OCI-LY1 (cell line): ENCODE measurements at regions not wholly inside any gene's neighbourhood (a gene's known extent, or its start where the extent isn't known, plus 50 kb on each side); places are given as distances from the start of the nearest gene placed in this dataset.

Experiments
- H2AFZ ChIP-seq: fragments of 200-600 bp; sonication (generic), shearing (Covaris generic); 2 replicates; pipeline ENCODE4 v1.6.0; 2014; ENCODE audit warnings: antibody characterized with exemption, mild to moderate bottlenecking, low read length
- H3F3A ChIP-seq: fragments of 200-600 bp; sonication (generic), shearing (Covaris generic); 2 replicates; pipeline ENCODE4 v1.6.0; 2014; ENCODE audit warnings: mild to moderate bottlenecking, antibody characterized with exemption, low read length, moderate library complexity; ENCODE audit not compliant: insufficient read depth
- H3K27ac ChIP-seq: fragments of 200-600 bp; sonication (generic); 2 replicates; pipeline ENCODE4 v1.5.1; 2014; ENCODE audit warnings: low read length, mixed run types, mild to moderate bottlenecking, low read depth; ENCODE audit not compliant: poor library complexity, severe bottlenecking
- H3K27me3 ChIP-seq: fragments of 200-600 bp; sonication (generic); 2 replicates; pipeline ENCODE4 v1.6.0; 2014; ENCODE audit warnings: antibody characterized with exemption, mild to moderate bottlenecking, low read length, moderate library complexity; ENCODE audit not compliant: insufficient read depth
- H3K36me3 ChIP-seq: fragments of 200-600 bp; sonication (generic); 2 replicates; pipeline ENCODE4 v1.6.1; 2014; ENCODE audit warnings: mild to moderate bottlenecking, antibody characterized with exemption, low read length, moderate library complexity, mixed read lengths; ENCODE audit not compliant: insufficient read depth
- H3K4me1 ChIP-seq: fragments of 200-600 bp; sonication (generic); 2 replicates; pipeline ENCODE4 v1.5.1; 2014; ENCODE audit warnings: mild to moderate bottlenecking, low read length, moderate library complexity; ENCODE audit not compliant: insufficient read depth, severe bottlenecking
- H3K4me2 ChIP-seq: fragments of 200-600 bp; sonication (generic), shearing (Covaris generic); 2 replicates; pipeline ENCODE4 v1.6.1; 2014; ENCODE audit warnings: low read length
- H3K4me3 ChIP-seq: fragments of 200-600 bp; sonication (generic); 2 replicates; pipeline ENCODE4 v1.5.1; 2014; ENCODE audit warnings: low read length, low read depth, mild to moderate bottlenecking, mixed read lengths; ENCODE audit not compliant: poor library complexity, severe bottlenecking
- H3K79me2 ChIP-seq: fragments of 200-600 bp; shearing (Covaris generic); 2 replicates; pipeline ENCODE4 v1.6.1; 2016; ENCODE audit warnings: mixed run types, low read length, mixed read lengths; ENCODE audit not compliant: insufficient read depth
- H3K9ac ChIP-seq: fragments of 200-600 bp; sonication (generic), shearing (Covaris generic); 2 replicates; pipeline ENCODE4 v1.6.1; 2014; ENCODE audit warnings: mild to moderate bottlenecking, low read length, mixed read lengths
- H3K9me2 ChIP-seq: fragments of 200-600 bp; sonication (generic), shearing (Covaris generic); 2 replicates; pipeline ENCODE4 v1.6.1; 2014; ENCODE audit warnings: low read depth, mild to moderate bottlenecking, low read length, mixed read lengths
- H3K9me3 ChIP-seq: fragments of 200-600 bp; shearing (Covaris generic); 2 replicates; pipeline ENCODE4 v1.6.1; 2014; ENCODE audit warnings: low read length, mixed read lengths
- H4K20me1 ChIP-seq: fragments of 200-600 bp; sonication (generic), shearing (Covaris generic); 2 replicates; pipeline ENCODE4 v1.6.0; 2016; ENCODE audit warnings: mild to moderate bottlenecking, low read length; ENCODE audit not compliant: insufficient read depth
- EZH2 ChIP-seq: fragments of 200-600 bp; sonication (generic), shearing (Covaris generic); IDR thresholded peaks from 2 replicates; pipeline ENCODE4 v1.8.0; 2017; ENCODE audit warnings: borderline replicate concordance, mixed run types, mild to moderate bottlenecking, antibody characterized with exemption, low read length, moderate library complexity, mixed read lengths
- TF ChIP-seq, protein P1 (sequence below): fragments of 200-600 bp; sonication (generic), shearing (Covaris generic); IDR thresholded peaks from 2 replicates; pipeline ENCODE4 v1.5.1; 2017; ENCODE audit warnings: mild to moderate bottlenecking, antibody characterized with exemption, low read length, moderate library complexity, mixed read lengths

DNA sequence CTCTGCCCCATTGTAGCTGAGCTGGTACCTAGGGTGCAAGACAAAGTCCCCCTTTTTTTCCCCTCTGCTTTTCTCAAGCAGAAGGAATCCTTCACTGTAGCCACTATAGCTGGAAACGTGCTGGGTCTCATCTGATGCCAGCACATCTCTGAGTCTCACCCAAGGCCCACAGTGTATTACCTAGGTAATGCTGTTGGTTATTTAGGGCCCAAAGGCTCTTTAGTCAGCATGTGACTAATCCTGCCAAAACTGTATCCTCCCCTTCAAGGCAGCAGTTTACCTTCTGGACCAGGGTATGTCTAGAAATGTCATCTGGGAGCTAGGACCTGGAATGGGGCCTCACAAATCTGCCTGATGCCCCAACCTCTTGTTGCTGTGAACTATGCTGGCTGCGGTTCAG, 423.4 kb downstream of the NUF2 start:
- H2AFZ ChIP-seq = no peak overlapping the region
- no peaks in the 10 kb centered on the region for H3K27me3 ChIP-seq
- no peaks in the 10 kb centered on the region for H3K4me1 ChIP-seq
- no peaks in the 10 kb centered on the region for H3K36me3 ChIP-seq
- H3K9ac ChIP-seq = no peak overlapping the region
- no peaks in the 10 kb centered on the region for H3K9me3 ChIP-seq
- no peak for TF ChIP-seq EZH2
- TF ChIP-seq, protein P1, sequence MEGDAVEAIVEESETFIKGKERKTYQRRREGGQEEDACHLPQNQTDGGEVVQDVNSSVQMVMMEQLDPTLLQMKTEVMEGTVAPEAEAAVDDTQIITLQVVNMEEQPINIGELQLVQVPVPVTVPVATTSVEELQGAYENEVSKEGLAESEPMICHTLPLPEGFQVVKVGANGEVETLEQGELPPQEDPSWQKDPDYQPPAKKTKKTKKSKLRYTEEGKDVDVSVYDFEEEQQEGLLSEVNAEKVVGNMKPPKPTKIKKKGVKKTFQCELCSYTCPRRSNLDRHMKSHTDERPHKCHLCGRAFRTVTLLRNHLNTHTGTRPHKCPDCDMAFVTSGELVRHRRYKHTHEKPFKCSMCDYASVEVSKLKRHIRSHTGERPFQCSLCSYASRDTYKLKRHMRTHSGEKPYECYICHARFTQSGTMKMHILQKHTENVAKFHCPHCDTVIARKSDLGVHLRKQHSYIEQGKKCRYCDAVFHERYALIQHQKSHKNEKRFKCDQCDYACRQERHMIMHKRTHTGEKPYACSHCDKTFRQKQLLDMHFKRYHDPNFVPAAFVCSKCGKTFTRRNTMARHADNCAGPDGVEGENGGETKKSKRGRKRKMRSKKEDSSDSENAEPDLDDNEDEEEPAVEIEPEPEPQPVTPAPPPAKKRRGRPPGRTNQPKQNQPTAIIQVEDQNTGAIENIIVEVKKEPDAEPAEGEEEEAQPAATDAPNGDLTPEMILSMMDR = no peak
- H3K4me3 ChIP-seq = no peak overlapping the region
- H3K79me2 ChIP-seq = no peaks in the 10 kb centered on the region
- H3K27ac ChIP-seq = no peak overlapping the region
- H3F3A ChIP-seq = no peaks in the 10 kb centered on the region
- H4K20me1 ChIP-seq = no peaks in the 10 kb centered on the region
- no peak overlapping the region for H3K4me2 ChIP-seq
- no peaks in the 10 kb centered on the region for H3K9me2 ChIP-seq

DNA sequence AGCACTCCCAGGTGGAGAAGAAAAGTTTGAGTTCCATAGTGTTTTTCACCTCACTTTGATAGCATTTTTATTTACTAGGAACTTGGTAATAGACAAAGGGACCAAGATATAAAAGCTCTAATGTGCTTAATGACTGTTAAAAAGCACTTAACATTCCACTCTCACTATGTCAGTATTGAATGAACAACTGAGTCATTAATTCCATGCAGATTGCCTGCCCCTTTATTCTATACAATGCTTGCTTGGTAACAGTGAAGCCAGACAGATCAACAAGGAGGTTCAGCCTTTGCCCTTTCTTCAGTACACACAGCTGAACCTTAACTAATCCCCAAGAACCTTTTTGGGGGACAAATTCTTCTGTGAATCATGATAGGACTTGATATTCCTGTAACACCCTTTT, 425.5 kb downstream of the NUF2 start:
- Histone ChIP-seq H3K36me3 (no peaks in the 10 kb centered on the region), H3K79me2 (no peaks in the 10 kb centered on the region), H3K4me1 (no peaks in the 10 kb centered on the region), H3K9me3 (no peaks in the 10 kb centered on the region), H3K4me2 (no peak overlapping the region), H3K4me3 (no peak overlapping the region), H4K20me1 (no peaks in the 10 kb centered on the region), H3K27me3 (no peaks in the 10 kb centered on the region), H3K9ac (no peak overlapping the region), H3K9me2 (no peaks in the 10 kb centered on the region), H3F3A (no peaks in the 10 kb centered on the region), H2AFZ (no peak overlapping the region), H3K27ac (no peak overlapping the region)
- TF ChIP-seq EZH2 = no peak
- TF ChIP-seq, protein P1 = no peak

DNA sequence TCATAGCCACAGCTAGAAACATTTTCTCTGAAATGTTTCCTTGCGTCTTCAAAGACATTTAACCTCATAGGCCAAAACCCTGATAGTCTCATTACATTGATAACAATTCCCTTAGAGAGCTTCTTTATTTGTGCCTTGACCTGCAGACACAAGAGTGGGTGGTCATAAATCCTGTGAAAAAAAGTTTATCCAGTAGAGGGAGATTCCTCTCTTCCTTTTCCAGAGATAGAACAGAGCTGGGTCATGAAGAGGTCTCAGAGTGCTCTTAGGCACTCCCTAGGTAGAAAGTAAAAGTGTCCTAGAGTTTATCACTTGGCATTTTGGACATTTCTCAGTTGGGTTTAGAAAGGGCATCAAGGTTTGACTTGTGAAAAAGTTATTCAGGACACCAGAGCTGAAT, 426.1 kb downstream of the NUF2 start:
- no peak overlapping the region for H3K4me3 ChIP-seq
- no peak overlapping the region for H3K27ac ChIP-seq
- H3K4me1 ChIP-seq = no peaks in the 10 kb centered on the region
- no peak overlapping the region for H3K4me2 ChIP-seq
- no peaks in the 10 kb centered on the region for H3K36me3 ChIP-seq
- no peaks in the 10 kb centered on the region for H4K20me1 ChIP-seq
- no peak overlapping the region for H3K9ac ChIP-seq
- no peak overlapping the region for H2AFZ ChIP-seq
- H3K9me2 ChIP-seq = no peaks in the 10 kb centered on the region
- H3K27me3 ChIP-seq = no peaks in the 10 kb centered on the region
- H3K9me3 ChIP-seq = no peaks in the 10 kb centered on the region
- H3F3A ChIP-seq = no peaks in the 10 kb centered on the region
- H3K79me2 ChIP-seq = no peaks in the 10 kb centered on the region
- TF ChIP-seq, protein P1 = no peak
- TF ChIP-seq EZH2 = no peak
